Rectal smooth muscle tissue (tissue), 1 donor: ENCODE measurements at regions not wholly inside any gene's neighbourhood (a gene's known extent, or its start where the extent isn't known, plus 50 kb on each side); places are given as distances from the start of the nearest gene placed in this dataset.

Experiments used
- H3K27ac ChIP-seq: one replicate; pipeline ENCODE4 v1.7.0; 2013; ENCODE audit warnings: low read depth, low read length, inconsistent platforms
- H3K27me3 ChIP-seq: one replicate; pipeline ENCODE4 v1.7.0; 2013; ENCODE audit warnings: low read length; ENCODE audit not compliant: control insufficient read depth, insufficient read depth
- H3K36me3 ChIP-seq: one replicate; pipeline ENCODE4 v1.7.0; 2013; ENCODE audit warnings: low read length; ENCODE audit not compliant: control insufficient read depth, insufficient read depth
- H3K4me1 ChIP-seq: one replicate; pipeline ENCODE4 v1.7.0; 2013; ENCODE audit warnings: low read length; ENCODE audit not compliant: control insufficient read depth, insufficient read depth
- H3K4me3 ChIP-seq: one replicate; pipeline ENCODE4 v1.7.0; 2013; ENCODE audit warnings: low read length
- H3K9ac ChIP-seq: one replicate; pipeline ENCODE4 v1.7.0; 2013; ENCODE audit warnings: low read length

DNA sequence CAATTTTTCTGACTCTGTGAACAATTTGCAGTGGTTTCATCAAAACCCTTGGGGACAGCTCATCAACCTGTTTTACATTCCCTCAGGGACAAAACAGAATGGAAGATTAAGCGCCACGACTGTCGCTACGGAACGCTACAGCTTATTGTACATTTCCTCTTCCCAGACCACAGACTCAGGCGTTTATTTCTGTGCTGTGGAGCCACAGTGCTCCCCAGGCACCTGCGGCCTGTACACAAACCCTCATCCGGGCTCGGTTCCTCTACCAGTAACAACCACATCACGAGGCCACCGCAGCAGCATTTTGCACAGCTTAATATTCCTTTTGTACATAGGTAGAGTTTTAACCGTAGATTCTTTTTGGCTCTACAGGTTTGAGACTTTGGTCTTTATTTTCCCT is 397.4 kb upstream of the OR4E1 start:
- Histone ChIP-seq H3K4me3 (no peak overlapping the region), H3K36me3 (no peaks in the 10 kb centered on the region), H3K27ac (no peak overlapping the region), H3K9ac (no peak overlapping the region), H3K27me3 (no peaks in the 10 kb centered on the region), H3K4me1 (no peaks in the 10 kb centered on the region)

DNA sequence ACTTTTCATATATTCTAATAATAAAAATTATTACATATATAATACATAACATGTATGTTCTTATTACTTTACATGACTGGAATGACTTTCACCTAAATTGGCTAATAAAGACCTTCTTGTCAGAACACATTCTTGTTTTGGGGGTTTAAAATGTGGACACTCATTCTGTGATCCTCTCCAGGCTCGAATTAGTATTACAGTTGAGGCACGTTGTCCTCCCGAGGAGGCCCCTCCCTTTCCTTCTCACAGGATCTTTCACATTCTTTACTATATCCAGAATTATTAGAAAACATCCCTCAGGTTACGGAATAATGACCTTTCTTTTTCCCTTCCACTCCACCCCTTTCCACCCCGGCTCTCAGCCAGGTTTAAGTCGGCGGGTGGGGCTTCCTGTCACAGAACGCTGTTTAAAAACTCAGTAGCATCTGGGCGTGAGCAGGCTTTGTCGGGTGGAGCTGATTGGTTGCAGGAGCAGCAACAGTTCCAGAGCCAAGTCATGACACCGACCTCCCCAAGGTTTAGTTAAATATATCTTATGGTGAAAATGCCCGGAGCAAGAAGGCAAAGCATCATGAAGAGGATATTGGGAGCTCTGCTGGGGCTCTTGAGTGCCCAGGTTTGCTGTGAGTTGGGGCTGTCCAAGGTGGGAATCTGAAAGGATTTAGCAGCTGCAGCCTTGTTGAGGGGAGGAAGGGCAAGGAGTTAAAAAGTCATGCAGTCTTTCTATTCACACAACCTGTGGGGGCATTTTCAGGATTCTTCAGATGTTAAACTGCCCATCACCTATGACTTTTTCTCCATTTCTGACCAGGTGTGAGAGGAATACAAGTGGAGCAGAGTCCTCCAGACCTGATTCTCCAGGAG is 396.7 kb upstream of the OR4E1 start:
- no peak overlapping the region for H3K4me3 ChIP-seq
- H3K27ac ChIP-seq = no peak overlapping the region

DNA sequence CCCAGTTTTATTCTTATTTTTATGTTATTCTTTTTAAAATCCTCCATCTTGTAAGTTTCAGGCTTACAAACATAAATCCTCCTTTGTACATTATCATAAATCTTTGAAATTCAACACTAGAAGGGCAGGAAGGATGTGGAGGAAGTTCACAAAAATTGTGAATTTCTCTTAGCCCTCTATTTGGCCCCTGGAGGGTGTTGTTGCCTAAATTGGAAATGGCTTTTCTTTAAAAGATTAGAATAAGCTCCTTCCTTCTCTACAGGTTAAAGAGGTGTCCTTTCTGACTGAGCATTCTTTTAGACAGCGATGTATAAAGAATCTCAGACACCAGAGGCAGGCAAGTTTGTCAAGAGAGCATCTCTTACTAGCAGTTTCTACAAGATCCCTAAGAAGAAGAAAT is 391.7 kb upstream of the OR4E1 start:
- Histone ChIP-seq H3K27ac (no peak overlapping the region), H3K4me3 (no peak overlapping the region), H3K9ac (no peak overlapping the region), H3K27me3 (no peaks in the 10 kb centered on the region), H3K36me3 (no peaks in the 10 kb centered on the region), H3K4me1 (no peaks in the 10 kb centered on the region)

More for the DNA sequence above, 396.7 kb upstream of the OR4E1 start:
- no peak overlapping the region for H3K9ac ChIP-seq
- H3K27me3 ChIP-seq = no peaks in the 10 kb centered on the region
- no peaks in the 10 kb centered on the region for H3K36me3 ChIP-seq
- H3K4me1 ChIP-seq = no peaks in the 10 kb centered on the region

DNA sequence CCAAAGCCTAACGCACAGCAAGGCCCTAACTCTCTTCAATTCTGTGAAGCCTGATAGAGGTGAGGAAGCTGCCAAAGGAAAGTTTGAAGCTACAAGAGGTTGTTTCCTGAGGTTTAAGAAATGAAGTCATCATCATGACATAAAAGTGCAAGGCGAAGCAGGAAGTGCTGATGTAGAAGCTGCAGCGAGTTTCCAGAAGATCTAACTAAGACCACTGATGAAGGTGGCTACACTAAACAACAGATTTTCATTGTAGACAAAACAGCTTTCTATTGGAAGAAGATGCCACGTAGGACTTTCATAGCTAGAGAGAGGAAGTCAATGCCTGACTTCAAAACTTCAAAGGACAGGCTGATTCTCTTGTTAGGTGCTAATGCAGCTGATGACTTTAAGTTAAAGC is 385.6 kb upstream of the OR4E1 start:
- no peak overlapping the region for H3K9ac ChIP-seq
- H3K36me3 ChIP-seq = no peaks in the 10 kb centered on the region
- H3K27ac ChIP-seq = no peak overlapping the region
- no peak overlapping the region for H3K4me3 ChIP-seq
- H3K4me1 ChIP-seq = no peaks in the 10 kb centered on the region
- H3K27me3 ChIP-seq = no peaks in the 10 kb centered on the region

DNA sequence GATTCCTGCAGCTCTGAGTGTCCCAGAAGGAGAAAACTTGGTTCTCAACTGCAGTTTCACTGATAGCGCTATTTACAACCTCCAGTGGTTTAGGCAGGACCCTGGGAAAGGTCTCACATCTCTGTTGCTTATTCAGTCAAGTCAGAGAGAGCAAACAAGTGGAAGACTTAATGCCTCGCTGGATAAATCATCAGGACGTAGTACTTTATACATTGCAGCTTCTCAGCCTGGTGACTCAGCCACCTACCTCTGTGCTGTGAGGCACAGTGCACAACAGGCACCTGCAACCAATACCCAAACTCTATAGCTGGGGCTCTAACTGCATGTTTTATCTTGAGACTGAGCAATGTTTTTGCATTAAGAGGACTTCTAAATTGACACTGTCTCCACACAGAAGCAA is 379.2 kb upstream of the OR4E1 start:
- Histone ChIP-seq H3K36me3 (no peaks in the 10 kb centered on the region), H3K27ac (peak overlapping the region; percentile 33), H3K27me3 (no peaks in the 10 kb centered on the region), H3K4me1 (peaks cover 4% of the 10 kb centered on the region), H3K4me3 (no peak overlapping the region), H3K9ac (no peak overlapping the region)

DNA sequence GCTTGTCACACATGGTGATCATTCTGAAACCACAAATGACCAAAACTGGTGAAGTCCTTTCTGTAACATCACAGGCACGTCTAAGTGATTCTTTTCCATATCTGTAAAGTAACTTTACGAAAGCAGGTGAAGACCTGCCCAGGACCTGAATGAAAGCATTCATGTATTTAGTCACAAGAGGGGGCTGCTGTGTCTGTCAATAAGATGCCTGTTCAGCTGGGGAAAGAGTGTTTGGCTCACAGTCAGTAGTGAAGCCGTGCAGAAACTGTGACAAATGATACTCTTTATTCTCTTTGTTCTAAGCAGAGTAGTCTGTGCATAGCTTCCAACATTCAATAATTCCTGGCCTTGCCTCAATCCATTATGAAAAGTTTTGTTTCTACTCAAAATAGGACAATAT is 373.5 kb upstream of the OR4E1 start:
- Histone ChIP-seq H3K27me3 (no peaks in the 10 kb centered on the region), H3K36me3 (no peaks in the 10 kb centered on the region), H3K9ac (no peak overlapping the region), H3K27ac (no peak overlapping the region), H3K4me1 (no peaks in the 10 kb centered on the region), H3K4me3 (no peak overlapping the region)

DNA sequence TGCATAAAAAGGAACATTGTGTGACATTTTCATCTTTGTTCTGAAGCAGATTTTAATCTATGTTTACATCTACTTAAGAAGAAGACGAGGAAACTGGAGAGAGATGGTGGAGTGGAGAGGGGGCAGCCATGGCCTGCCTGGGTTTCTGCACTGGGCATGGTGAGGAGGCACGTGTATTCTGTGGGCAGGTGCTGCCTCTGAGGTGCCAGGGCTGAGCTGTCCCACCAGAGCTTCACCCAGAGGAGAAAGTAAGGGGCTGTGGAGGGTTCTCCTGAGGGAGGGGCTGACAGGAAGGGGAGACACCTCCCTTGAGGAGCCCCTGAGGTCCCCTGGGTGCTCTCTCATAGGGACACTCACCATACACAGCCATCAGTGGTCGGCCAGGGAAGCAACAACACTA is 372.4 kb upstream of the OR4E1 start:
- H3K36me3 ChIP-seq = no peaks in the 10 kb centered on the region
- no peaks in the 10 kb centered on the region for H3K27me3 ChIP-seq
- no peak overlapping the region for H3K9ac ChIP-seq
- H3K4me1 ChIP-seq = no peaks in the 10 kb centered on the region
- H3K27ac ChIP-seq = no peak overlapping the region
- no peak overlapping the region for H3K4me3 ChIP-seq

DNA sequence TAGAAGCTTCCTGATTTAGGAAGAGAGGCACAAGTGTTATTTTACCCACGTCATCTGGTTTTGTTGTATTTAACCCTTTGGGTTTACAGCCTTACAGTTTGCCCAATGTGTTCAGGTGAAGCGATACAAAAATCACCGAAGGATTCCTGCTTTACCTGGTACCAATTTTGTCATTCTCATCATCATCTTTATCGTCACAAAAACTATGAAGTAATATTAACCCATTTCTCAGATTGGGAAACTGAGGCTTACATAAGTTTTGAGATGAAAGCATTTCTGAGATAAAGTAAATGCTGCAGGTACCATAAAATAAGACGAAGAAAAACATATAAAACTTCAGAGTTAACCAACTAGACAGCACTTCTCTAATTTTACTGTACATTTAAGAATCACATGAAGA is 370.6 kb upstream of the OR4E1 start:
- Histone ChIP-seq H3K4me3 (no peak overlapping the region), H3K27me3 (no peaks in the 10 kb centered on the region), H3K4me1 (no peaks in the 10 kb centered on the region), H3K27ac (no peak overlapping the region), H3K9ac (no peak overlapping the region), H3K36me3 (no peaks in the 10 kb centered on the region)

DNA sequence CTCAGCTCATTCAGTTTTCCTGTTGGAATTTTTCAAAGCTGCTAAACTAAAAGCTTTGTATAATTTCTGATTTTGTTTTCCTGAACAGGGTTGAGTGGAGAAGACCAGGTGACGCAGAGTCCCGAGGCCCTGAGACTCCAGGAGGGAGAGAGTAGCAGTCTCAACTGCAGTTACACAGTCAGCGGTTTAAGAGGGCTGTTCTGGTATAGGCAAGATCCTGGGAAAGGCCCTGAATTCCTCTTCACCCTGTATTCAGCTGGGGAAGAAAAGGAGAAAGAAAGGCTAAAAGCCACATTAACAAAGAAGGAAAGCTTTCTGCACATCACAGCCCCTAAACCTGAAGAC is 367.1 kb upstream of the OR4E1 start:
- H3K4me1 ChIP-seq = no peaks in the 10 kb centered on the region
- H3K36me3 ChIP-seq = no peaks in the 10 kb centered on the region
- H3K9ac ChIP-seq = no peak overlapping the region
- no peak overlapping the region for H3K4me3 ChIP-seq
- H3K27ac ChIP-seq = no peak overlapping the region
- no peaks in the 10 kb centered on the region for H3K27me3 ChIP-seq

DNA sequence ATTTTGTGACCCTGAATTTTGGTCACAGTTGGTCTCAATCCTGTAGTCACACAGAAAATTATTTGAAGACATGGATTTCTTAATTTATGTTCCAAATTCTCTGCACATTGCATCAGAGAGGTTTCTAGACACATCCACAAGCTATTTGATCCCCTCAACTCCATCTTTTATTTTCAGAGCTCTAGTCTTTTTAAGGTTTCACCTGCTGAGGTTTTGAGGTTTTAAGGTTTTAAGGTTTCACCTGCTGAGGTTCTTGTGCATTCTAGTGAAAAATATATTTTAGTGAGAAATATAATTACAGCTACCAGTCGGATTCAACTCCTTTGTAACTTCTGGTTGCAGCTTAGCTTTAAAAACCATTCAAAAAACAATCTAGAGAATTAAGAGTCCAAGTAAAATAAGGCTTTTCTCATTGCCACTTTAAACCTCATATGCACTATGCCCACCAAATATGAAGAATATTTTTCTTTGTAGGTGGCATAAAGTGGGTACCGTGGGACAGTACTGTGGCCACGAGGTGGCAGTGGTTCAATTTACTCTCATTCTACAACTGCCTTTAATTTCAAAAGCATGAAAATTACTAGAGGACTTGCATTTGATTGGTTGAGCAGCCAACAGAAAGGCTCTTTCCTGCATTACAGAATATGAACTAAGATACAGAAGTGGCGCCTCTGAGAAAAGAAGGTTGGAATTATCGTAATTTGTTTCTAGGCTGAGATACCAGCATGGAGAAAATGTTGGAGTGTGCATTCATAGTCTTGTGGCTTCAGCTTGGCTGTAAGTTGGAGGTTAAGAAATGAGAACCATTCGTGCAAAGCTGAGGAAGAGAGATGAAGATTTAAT is 366.5 kb upstream of the OR4E1 start:
- Histone ChIP-seq H3K4me1 (no peaks in the 10 kb centered on the region), H3K36me3 (no peaks in the 10 kb centered on the region), H3K9ac (no peak overlapping the region), H3K4me3 (no peak overlapping the region), H3K27me3 (no peaks in the 10 kb centered on the region), H3K27ac (no peak overlapping the region)

DNA sequence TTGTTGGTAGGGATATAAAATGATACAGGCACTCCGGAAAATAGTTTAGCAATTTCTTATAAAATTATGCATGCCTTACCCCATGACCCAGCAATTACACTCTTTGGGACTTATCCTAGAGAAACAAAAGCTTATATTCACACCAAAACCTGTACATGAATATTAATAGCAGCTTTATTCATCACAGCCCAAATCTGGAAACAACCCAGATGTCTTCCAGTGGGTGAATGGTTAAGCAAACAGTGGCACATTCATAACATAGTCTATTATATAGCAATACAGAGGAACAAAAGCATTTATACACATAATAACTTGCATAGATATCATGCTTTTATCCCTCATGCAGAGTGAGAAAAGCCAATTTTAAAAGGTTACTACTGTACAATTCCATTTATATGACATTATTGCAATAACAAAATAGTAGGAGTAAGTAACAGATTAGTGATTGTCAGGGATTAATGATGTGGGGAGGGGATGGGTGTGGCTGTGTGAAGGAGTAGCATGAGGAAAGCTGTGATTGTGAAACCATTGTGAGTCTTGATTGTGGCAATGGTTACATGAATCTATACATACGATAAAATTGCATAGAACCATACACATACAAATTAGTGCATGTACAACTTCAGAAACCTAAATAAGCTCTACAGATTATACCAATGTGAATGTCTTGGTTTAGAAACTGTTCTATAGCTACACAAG is 363.1 kb upstream of the OR4E1 start:
- H3K36me3 ChIP-seq = no peaks in the 10 kb centered on the region
- H3K4me1 ChIP-seq = no peaks in the 10 kb centered on the region
- no peak overlapping the region for H3K27ac ChIP-seq
- H3K9ac ChIP-seq = no peak overlapping the region
- H3K4me3 ChIP-seq = no peak overlapping the region
- no peaks in the 10 kb centered on the region for H3K27me3 ChIP-seq

DNA sequence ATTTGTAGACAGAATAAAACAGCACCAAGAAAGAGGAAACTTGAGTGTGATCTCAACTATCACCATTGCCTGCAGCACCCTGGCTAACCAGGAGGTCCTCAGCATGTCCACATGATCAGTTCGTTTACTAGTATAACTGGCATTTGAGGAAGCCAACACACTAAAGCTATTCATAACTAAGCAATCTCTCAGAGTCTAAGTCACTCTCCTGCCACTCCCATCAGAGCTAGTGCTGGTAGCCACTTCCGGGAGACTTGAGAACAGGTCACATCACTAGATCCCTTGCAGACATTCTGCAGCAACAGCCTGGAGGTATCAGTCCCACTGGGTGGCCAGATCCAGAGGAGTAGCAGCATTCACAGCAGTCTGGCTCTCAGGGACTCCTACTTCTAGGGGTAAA is 352.9 kb upstream of the OR4E1 start:
- no peaks in the 10 kb centered on the region for H3K36me3 ChIP-seq
- H3K9ac ChIP-seq = no peak overlapping the region
- no peaks in the 10 kb centered on the region for H3K27me3 ChIP-seq
- no peak overlapping the region for H3K27ac ChIP-seq
- no peak overlapping the region for H3K4me3 ChIP-seq
- H3K4me1 ChIP-seq = no peaks in the 10 kb centered on the region
